GM23338 (cell line): ENCODE measurements at regions not wholly inside any gene's neighbourhood (a gene's known extent, or its start where the extent isn't known, plus 50 kb on each side); places are given as distances from the start of the nearest gene placed in this dataset.

Experiments used
- ATAC-seq: fragments of 200-7000 bp; cut with Tn5 transposase; 3 replicates; pipeline ENCODE4 v1.9.1; 2020
- DNase-seq: peaks from one replicate; pipeline ENCODE4 v3.0.0-alpha.2; 2015; ENCODE audit warnings: low spot score
- H2AFZ ChIP-seq: fragments of 200-600 bp; sonication (generic); 2 replicates; pipeline ENCODE4 v1.8.0; 2016; ENCODE audit warnings: antibody characterized with exemption, mild to moderate bottlenecking, moderate library complexity
- H3F3A ChIP-seq: fragments of 200-600 bp; sonication (generic); replicated peaks from 2 replicates; pipeline ENCODE4 v1.8.0; 2017; ENCODE audit warnings: antibody characterized with exemption, mixed run types, low read depth
- H3K27ac ChIP-seq: fragments of 200-600 bp; sonication (generic); 2 replicates; pipeline ENCODE4 v1.6.1; 2016; ENCODE audit warnings: low read depth
- H3K27me3 ChIP-seq: fragments of 200-600 bp; sonication (generic); 2 replicates; pipeline ENCODE4 v1.8.0; 2016; ENCODE audit warnings: mild to moderate bottlenecking, mixed run types, moderate library complexity; ENCODE audit not compliant: insufficient read depth
- H3K36me3 ChIP-seq: fragments of 200-600 bp; sonication (generic); 2 replicates; pipeline ENCODE4 v1.8.0; 2016; ENCODE audit warnings: mild to moderate bottlenecking; ENCODE audit not compliant: insufficient read depth
- H3K4me1 ChIP-seq: fragments of 200-600 bp; sonication (generic); 2 replicates; pipeline ENCODE4 v1.8.0; 2016; ENCODE audit warnings: mild to moderate bottlenecking, moderate library complexity; ENCODE audit not compliant: insufficient read depth
- H3K4me2 ChIP-seq: fragments of 200-600 bp; sonication (generic); 2 replicates; pipeline ENCODE4 v1.7.1; 2017; ENCODE audit warnings: mixed run types
- H3K4me3 ChIP-seq: fragments of 200-600 bp; sonication (generic); 2 replicates; pipeline ENCODE4 v1.6.1; 2016; ENCODE audit warnings: mixed run types
- H3K79me2 ChIP-seq: fragments of 200-600 bp; sonication (generic); replicated peaks from 2 replicates; pipeline ENCODE4 v1.8.0; 2017; ENCODE audit warnings: mild to moderate bottlenecking; ENCODE audit not compliant: insufficient read depth
- H3K9me2 ChIP-seq: fragments of 200-600 bp; sonication (generic); 2 replicates; pipeline ENCODE4 v1.8.0; 2017; ENCODE audit not compliant: insufficient read depth
- H4K20me1 ChIP-seq: fragments of 200-600 bp; sonication (generic); replicated peaks from 2 replicates; pipeline ENCODE4 v1.8.0; 2017; ENCODE audit warnings: mild to moderate bottlenecking; ENCODE audit not compliant: insufficient read depth
- H3K27ac Mint-ChIP-seq: 2 replicates; pipeline ENCODE4 v1.8.0; 2020; ENCODE audit warnings: inconsistent platforms, mild to moderate bottlenecking, moderate library complexity, mixed read lengths
- H3K27me3 Mint-ChIP-seq: 3 replicates; pipeline ENCODE4 v1.8.0; 2022; ENCODE audit warnings: low read depth, mild to moderate bottlenecking, moderate library complexity, mixed read lengths, inconsistent platforms; ENCODE audit not compliant: insufficient read depth, poor library complexity
- H3K36me3 Mint-ChIP-seq: 3 replicates; pipeline ENCODE4 v1.8.0; 2021; ENCODE audit warnings: low read depth, mild to moderate bottlenecking, inconsistent platforms, moderate library complexity, mixed read lengths
- H3K4me1 Mint-ChIP-seq: 3 replicates; pipeline ENCODE4 v1.8.0; 2020; ENCODE audit warnings: mild to moderate bottlenecking, inconsistent platforms, mixed read lengths
- H3K4me3 Mint-ChIP-seq: 3 replicates; pipeline ENCODE4 v1.8.0; 2021; ENCODE audit warnings: moderate library complexity, mild to moderate bottlenecking, inconsistent platforms, mixed read lengths
- H3K9me3 Mint-ChIP-seq: 3 replicates; pipeline ENCODE4 v1.8.0; 2020; ENCODE audit warnings: moderate library complexity, mild to moderate bottlenecking, inconsistent platforms, mixed read lengths
- CREB1 ChIP-seq: fragments of 250-450 bp; sonication (Bioruptor Pico); IDR thresholded peaks from 2 replicates; pipeline ENCODE4 v1.5.0; 2020; ENCODE audit warnings: low read depth, mild to moderate bottlenecking, moderate library complexity
- CTCF ChIP-seq, 2 experiments: fragments of 200-600 bp in 1 of 2; sonication (generic) in 1 of 2; conservative IDR thresholded peaks; 2 replicates each; pipeline versions ENCODE4 v1.5.1 to v1.6.1; 2016 to 2017; ENCODE audit warnings: antibody characterized with exemption in 2 of 2, low read depth in 2 of 2, mild to moderate bottlenecking in 2 of 2, moderate library complexity in 1 of 2
- ETS1 ChIP-seq: IDR thresholded peaks from 2 replicates; pipeline ENCODE4 v1.6.1; 2016; ENCODE audit warnings: antibody characterized with exemption
- EZH2 ChIP-seq: fragments of 200-600 bp; sonication (generic); IDR thresholded peaks from one replicate; pipeline ENCODE4 v1.8.0; 2017; ENCODE audit warnings: antibody characterized with exemption, mild to moderate bottlenecking, low read depth; ENCODE audit not compliant: unreplicated experiment
- EZH2phosphoT487 ChIP-seq: fragments of 200-600 bp; sonication (generic); IDR thresholded peaks from one replicate; pipeline ENCODE4 v1.8.1; 2018; ENCODE audit warnings: antibody characterized with exemption; ENCODE audit not compliant: unreplicated experiment
- JUNB ChIP-seq: IDR thresholded peaks from one replicate; pipeline ENCODE4 v1.6.1; 2016; ENCODE audit warnings: antibody characterized with exemption; ENCODE audit not compliant: unreplicated experiment
- NANOG ChIP-seq: IDR thresholded peaks from 2 replicates; pipeline ENCODE4 v1.6.1; 2016; ENCODE audit warnings: antibody characterized with exemption, borderline replicate concordance
- POLR2AphosphoS5 ChIP-seq: IDR thresholded peaks from 2 replicates; pipeline ENCODE4 v1.6.1; 2016; ENCODE audit warnings: antibody characterized with exemption, low read depth
- REST ChIP-seq: IDR thresholded peaks from one replicate; pipeline ENCODE4 v1.6.1; 2018; ENCODE audit warnings: antibody characterized with exemption; ENCODE audit not compliant: unreplicated experiment
- STAT1 ChIP-seq: IDR thresholded peaks from one replicate; pipeline ENCODE4 v1.6.1; 2016; ENCODE audit warnings: antibody characterized with exemption; ENCODE audit not compliant: unreplicated experiment
- ZNF114 ChIP-seq: fragments of 250-450 bp; sonication (Bioruptor Pico); IDR thresholded peaks from 2 replicates; pipeline ENCODE4 v1.5.0; 2020; ENCODE audit warnings: mild to moderate bottlenecking, moderate library complexity
- ZNF331 ChIP-seq: fragments of 250-450 bp; sonication (Bioruptor Pico); IDR thresholded peaks from 2 replicates; pipeline ENCODE4 v1.5.0; 2020; ENCODE audit warnings: low read depth, mild to moderate bottlenecking, moderate library complexity
- ZNF462 ChIP-seq: fragments of 250-450 bp; sonication (Bioruptor Pico); IDR thresholded peaks from 2 replicates; pipeline ENCODE4 v1.5.0; 2020; ENCODE audit warnings: mild to moderate bottlenecking, moderate library complexity

- no peaks in the 10 kb centered on the region for H3K36me3 ChIP-seq
- 0 out of 2 replicates have a peak, but pooled peaks cover 7% of the 10 kb centered on the region for H3K9me2 ChIP-seq
- Mint-ChIP-seq H3K4me3 (no peak overlapping the region), H3K27me3 (no peaks in the 10 kb centered on the region), H3K4me1 (peaks cover 13% of the 10 kb centered on the region), H3K27ac (no peak overlapping the region), H3K9me3 (no peaks in the 10 kb centered on the region), H3K36me3 (no peaks in the 10 kb centered on the region)
- no peak overlapping the region for H3K27ac ChIP-seq
- no peaks in the 10 kb centered on the region for H3K27me3 ChIP-seq
- H3K4me1 ChIP-seq = no peaks in the 10 kb centered on the region
- no peaks in the 10 kb centered on the region for H4K20me1 ChIP-seq
- no peak overlapping the region for H2AFZ ChIP-seq
- DNase-seq (no peak), ATAC-seq (no peak)
- H3K4me3 ChIP-seq = no peak overlapping the region
- H3F3A ChIP-seq = no peaks in the 10 kb centered on the region
- H3K4me2 ChIP-seq = no peak overlapping the region
- TF ChIP-seq CTCF (conservative IDR thresholded peaks at IDR 0.05; ENCODE audit: low read depth in 2 of 2) = no peak
- TF ChIP-seq POLR2AphosphoS5 = no peak
- no peak for TF ChIP-seq EZH2
- no peak for TF ChIP-seq CREB1
- TF ChIP-seq REST = no peak
- TF ChIP-seq ZNF114 (CRISPR knock-in tag) = no peak
- TF ChIP-seq ZNF462 (CRISPR knock-in tag) = no peak
- TF ChIP-seq JUNB = no peak
- no peak for TF ChIP-seq ETS1
- TF ChIP-seq ZNF331 (CRISPR knock-in tag) = no peak
- no peak for TF ChIP-seq EZH2phosphoT487
- TF ChIP-seq STAT1 = no peak
- no peak for TF ChIP-seq NANOG
- no peaks in the 10 kb centered on the region for H3K79me2 ChIP-seq
Observed at GRCh38 chr6:99148761-99149160, 200.7 kb downstream of the FAXC start.
